HT1080 (cell line): ENCODE measurements at regions not wholly inside any gene's neighbourhood (a gene's known extent, or its start where the extent isn't known, plus 50 kb on each side); places are given as distances from the start of the nearest gene placed in this dataset.
"Not testable (repeated sequence)": the region's sequence is repeated elsewhere in the genome, so short reads cannot be mapped to it uniquely, and the experiment has no call there.

Experiments
- DNase-seq: peaks from one replicate; pipeline ENCODE4 v3.0.0-alpha.2; 2015; ENCODE audit warnings: low read depth

DNA sequence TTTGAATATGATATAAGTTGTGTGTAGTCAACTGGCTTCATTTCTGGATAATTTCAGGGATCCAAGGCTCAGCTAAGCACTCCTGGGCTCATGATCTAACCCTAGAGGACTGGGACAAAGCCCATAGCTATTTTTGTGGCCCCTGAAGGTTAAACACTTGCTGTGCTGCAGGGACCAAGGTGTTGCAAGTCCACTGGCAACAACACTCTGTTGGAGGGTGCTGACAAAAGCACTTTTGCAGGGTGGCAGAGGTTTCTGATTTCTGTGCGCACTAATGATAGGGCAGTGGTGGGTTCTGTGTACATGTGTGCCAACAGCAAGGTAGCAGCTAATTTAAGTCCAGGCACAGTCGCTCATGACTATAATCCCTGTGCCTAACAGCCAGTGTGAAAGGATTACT lies 445.3 kb upstream of the SYNCRIP start:
- DNase-seq = no peak

GRCh38 chr6:86079938-86080337 lies 437.3 kb upstream of the SYNCRIP start:
- no peak for DNase-seq

GRCh38 chr6:86070151-86070550 lies 427.5 kb upstream of the SYNCRIP start:
- no peak for DNase-seq

DNA sequence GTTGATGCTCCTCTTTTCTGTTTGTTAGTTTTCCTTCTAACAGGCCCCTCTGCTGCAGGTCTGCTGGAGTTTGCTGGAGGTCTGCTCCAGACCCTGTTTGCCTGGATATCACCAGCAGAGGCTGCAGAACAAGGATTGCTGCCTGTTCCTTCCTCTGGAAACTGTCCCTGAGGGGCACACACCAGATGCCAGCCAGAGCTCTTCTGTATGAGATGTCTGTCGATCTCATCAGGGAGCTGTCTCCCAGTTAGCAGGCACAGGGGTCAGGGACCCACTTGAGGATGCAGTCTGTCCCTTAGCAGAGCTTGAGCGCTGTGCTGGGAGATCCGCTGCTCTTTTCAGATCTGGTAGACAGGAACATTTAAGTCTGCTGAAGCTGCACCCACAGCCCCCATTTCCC lies 422.3 kb upstream of the SYNCRIP start:
- DNase-seq = not testable (repeated sequence)

DNA sequence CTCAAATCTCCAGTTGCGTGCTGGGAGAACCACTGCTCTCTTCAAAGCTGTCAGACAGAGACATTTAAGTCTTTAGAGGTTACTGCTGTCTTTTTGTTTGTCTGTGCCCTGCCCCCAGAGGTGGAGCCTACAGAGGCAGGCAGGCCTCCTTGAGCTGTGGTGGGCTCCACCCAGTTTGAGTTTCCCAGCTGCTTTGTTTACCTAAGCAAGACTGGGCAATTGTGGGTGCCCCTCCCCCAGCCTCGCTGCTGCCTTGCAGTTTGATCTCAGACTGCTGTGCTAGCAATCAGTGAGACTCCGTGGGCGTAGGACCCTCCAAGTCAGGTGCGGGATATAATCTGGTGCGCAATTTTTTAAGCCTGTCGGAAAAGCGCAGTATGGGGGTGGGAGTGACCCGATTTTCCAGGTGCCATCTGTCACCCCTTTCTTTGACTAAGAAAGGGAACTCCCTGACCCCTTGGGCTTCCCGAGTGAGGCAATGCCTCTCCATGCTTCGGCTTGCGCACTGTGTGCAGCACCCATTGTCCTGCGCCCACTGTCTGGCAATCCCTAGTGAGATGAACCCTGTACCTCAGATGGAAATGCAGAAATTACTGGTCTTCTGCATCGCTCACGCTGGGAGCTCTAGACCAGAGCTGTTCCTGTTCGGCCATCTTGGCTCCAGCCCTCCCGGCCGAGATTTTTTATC lies 414.8 kb upstream of the SYNCRIP start:
- not testable (repeated sequence) for DNase-seq

DNA sequence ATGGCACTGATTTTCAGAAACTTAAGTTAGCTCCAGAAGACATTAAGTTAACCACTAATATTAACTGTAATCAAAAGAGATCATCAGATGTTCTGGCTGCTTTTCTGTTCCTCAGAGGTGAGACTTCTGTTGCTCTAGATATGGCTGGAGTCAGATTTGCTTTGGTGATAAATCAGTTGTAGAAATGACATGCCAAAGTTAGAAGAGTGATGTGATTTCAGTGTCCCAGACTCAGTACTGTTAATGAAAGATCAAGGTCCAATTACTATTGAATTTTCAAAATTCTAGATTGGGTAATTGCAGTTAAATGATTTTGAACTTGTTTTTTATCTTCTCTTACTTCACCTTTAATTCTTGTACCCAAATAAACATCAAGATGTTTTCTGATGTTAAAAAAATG lies 402.4 kb upstream of the SYNCRIP start:
- DNase-seq = no peak

- DNase-seq = no peak
These were observed 399.5 kb upstream of the SYNCRIP start for GRCh38 chr6:86042214-86042613.

- no peak for DNase-seq
These were observed 389.0 kb upstream of the SYNCRIP start for GRCh38 chr6:86031713-86032112.

GRCh38 chr6:86030875-86031274 lies 388.2 kb upstream of the SYNCRIP start:
- DNase-seq = no peak

DNA sequence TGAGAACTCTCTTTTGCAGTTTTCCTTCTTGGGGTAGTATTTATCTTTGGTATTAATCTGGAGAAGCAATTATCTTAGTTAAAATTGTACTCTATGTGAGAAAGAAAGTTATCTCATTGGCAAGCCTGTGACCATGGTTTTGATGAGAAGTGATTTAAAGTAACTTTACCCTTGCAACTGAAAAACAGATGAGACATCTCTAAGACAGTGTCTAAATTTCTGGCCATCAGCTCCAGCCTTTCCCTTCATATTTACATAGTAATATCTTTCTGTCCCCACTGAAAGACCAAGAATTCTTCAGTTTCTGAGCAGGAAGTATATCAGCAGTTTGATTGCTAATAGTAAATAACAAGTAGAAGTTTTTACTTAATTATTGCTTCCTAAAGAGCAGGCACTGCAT lies 386.1 kb upstream of the SYNCRIP start:
- no peak for DNase-seq

DNA sequence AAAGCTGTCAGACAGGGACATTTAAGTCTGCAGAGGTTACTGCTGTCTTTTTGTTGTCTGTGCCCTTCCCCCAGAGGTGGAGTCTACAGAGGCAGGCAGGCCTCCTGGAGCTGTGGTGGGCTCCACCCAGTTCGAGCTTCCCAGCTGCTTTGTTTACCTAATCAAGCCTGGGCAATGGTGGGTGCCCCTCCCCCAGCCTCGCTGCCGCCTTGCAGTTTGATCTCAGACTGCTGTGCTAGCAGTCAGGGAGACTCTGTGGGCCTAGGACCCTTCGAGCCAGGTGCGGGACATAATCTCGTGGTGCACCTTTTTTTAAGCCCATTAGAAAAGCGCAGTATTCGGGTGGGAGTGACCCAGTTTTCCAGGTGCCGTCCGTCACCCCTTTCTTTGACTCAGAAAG lies 384.2 kb upstream of the SYNCRIP start:
- not testable (repeated sequence) for DNase-seq

GRCh38 chr6:86017236-86017635 lies 374.6 kb upstream of the SYNCRIP start:
- no peak for DNase-seq

GRCh38 chr6:86016567-86016966 lies 373.9 kb upstream of the SYNCRIP start:
- DNase-seq = no peak

- DNase-seq = no peak
These were observed 373.4 kb upstream of the SYNCRIP start for GRCh38 chr6:86016077-86016476.

GRCh38 chr6:86012991-86013390 lies 370.3 kb upstream of the SYNCRIP start:
- not testable (repeated sequence) for DNase-seq

- no peak for DNase-seq
These were observed 368.5 kb upstream of the SYNCRIP start for GRCh38 chr6:86010915-86011786.

DNA sequence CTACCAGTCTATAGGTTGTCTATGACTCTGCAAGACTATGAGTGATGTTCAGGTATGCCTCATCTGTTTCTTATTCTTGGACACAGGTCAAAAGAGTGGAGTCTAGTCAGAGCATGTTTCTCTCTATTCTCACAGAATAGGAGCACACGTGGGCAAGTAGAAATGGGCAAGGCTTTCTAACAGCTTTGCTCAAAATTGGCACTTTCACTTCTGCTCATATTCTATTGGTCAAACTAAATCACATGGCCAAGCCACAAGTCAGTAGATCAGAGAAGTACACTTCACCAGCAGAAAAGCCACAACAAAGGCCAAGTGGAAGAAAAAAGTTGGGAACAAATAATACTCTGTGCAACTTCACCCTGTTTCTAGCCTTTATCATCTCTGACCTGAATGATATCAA lies 354.5 kb upstream of the SYNCRIP start:
- DNase-seq = no peak

DNA sequence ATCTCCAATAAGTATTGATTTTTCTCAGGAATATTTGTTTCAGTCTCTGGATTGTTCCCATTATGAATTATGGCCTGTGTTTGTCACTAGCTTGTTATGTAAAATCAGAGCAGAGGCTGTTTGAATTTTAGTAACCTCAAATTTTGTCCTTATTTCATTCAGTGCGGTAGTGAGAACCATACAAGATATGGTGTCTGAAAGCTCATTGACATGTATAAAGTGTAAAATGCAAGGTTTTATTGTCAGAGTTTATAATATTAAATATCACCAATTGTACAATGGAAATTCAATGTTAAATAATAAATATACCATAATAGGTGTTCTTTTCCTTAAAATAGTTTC lies 353.3 kb upstream of the SYNCRIP start:
- no peak for DNase-seq

GRCh38 chr6:85995339-85996033 lies 352.8 kb upstream of the SYNCRIP start:
- no peak for DNase-seq

DNA sequence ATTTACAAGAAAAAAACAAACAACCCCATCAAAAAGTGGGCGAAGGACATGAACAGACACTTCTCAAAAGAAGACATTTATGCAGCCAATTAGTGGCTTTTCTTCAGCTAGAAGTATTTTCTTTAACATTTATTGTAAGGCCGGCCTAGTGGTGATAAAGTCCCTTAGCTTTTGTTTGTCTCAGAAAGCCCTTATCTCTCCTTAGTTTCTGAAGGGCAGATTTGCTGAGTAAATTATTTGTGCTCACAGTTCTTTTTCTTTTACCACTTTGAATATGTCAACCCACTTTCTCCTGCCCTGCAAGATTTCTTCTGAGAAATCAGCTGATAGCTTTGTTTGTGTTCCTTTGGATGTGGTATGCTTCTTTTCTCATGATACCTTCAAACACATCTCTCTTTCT lies 344.0 kb upstream of the SYNCRIP start:
- DNase-seq = no peak

DNA sequence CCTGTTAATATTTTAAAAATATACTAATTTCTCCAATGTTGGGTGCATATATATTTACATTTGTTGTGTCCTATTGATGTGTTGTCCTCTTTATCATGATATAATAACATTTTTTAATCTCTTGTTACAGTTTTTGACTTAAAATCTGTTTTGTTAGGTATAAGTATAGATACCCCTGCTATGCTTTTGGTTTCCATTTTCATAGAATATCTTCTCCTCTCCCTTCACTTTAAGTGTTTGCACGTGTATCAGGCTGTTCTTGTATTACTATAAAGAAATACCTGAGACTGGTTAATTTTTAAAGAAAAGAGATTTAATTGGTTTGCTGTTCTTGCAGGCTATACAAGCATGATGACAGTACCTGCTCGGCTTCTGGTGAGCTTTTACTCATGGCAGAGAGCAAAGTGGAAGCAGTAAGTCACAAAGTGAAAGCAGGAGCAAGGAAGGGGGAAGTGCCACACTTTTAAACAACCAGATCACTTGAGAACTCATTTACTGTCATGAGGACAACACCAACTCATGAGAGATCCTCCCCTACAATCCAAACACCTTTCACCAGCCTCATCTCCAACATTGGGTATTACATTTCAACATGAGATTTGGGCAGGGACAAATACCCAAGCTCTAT lies 340.5 kb upstream of the SYNCRIP start:
- DNase-seq = no peak

DNA sequence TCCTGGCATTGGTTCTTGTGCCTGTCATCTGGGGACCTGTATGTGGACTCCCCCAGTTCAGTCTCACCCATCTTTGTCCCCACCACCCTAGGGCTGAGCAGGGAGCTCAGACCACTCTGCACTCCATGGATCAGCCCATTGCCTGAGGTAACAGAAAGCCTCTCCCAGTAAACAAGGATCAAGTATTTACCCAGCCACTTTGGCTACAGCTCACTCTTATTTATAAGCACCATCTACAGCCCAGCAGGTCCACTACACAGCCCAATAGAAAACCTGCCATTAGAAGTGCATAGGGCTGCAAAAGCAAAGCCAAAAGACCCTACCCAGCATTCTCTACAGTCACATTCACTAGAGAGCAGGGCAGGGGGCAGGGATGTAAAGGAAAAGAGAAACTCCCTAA lies 335.0 kb upstream of the SYNCRIP start:
- DNase-seq = no peak
